HG03139 (cell line): ENCODE measurements at regions not wholly inside any gene's neighbourhood (a gene's known extent, or its start where the extent isn't known, plus 50 kb on each side); places are given as distances from the start of the nearest gene placed in this dataset.

Experiments
- ATAC-seq: cut with Tn5 transposase; IDR thresholded peaks from one replicate; pipeline ENCODE4 v1.9.1; 2021; ENCODE audit not compliant: unreplicated experiment

- no peak for ATAC-seq
Measured at GRCh38 chr7:68258609-68259008, 1262.0 kb downstream of the TYW1 start.

DNA sequence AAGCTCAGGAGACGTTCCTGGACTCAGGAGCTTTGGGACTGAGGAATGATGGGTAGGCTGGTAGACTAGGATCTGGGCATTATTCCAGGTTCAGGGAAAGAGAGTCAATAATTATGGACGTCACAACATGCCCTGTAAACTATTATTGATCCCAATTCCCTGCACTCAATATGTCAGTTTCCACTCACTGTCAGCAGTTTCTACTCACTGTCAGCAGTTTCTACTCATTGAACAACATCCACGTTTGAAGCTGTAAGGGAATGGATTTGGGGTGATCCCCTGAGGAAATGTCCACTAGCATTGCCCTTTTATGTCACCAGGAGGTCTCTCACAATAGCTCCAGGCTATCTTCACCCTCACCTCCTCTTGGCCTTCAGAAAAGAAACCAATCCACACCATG, 1268.6 kb downstream of the TYW1 start:
- no peak for ATAC-seq

DNA sequence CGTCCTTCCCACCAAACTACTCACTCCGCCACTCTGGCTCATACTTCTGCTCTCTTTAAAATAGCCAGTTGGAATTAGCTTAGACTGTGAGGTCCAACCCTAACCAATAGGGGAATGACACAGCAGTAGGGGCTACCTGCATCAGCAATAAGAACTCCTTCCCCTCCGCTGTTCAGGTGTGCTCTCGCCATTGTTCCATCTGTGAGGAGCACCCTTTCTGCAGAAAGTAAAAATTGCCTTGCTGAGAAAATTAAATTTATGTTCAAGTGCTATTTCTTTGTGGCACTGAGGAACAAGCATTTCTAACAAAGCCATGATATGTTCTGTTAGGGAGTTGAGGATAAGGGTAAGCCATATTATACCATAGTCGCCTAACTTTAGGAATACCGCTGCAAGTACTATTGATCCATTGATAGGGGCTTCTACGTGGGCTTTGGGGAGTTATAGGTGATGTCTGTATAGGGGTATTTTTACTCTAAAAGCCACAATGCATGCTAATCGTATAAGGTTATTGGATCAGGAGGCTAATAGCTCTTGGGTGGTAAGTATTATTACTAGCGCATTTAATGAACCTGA, 1269.5 kb downstream of the TYW1 start:
- no peak for ATAC-seq

DNA sequence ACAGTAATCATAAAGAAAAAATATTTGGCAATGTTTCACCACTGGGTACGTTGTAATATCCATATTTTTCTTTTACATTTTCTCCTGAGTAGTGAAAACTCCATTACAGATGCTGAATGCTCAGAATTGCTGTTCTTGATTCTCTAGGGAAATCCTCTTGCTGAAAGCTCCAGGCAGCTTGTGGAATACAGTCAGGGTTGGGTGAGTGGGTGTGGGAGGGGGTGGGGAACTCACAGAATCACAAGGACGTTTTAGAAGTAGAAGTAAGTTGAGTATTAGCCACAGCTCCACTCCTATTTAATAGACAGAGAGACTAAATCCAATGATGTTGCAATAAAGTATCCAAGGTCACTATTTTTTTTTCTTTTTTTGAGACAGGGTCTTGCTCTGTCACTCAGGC, 1270.9 kb downstream of the TYW1 start:
- ATAC-seq, result no peak

DNA sequence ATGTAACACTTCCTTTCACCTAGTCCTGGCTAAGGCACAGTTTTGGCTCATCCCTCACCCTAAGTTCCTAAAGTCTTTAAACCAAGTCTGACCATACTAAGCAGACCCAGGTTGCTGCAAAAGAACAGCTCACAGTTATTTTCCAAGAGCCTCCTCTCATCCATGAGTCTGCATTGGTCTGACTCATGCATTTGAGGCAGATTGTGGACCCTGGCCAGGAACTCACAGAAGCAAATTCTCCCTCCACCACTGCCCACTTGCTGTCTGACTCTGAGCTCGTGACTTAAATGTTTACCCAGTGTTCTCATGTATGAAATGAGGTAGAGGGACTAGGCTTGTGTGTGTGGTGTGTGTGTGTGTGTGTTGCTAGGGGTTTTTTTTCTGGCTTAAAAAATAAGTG, 1272.8 kb downstream of the TYW1 start:
- no peak for ATAC-seq

DNA sequence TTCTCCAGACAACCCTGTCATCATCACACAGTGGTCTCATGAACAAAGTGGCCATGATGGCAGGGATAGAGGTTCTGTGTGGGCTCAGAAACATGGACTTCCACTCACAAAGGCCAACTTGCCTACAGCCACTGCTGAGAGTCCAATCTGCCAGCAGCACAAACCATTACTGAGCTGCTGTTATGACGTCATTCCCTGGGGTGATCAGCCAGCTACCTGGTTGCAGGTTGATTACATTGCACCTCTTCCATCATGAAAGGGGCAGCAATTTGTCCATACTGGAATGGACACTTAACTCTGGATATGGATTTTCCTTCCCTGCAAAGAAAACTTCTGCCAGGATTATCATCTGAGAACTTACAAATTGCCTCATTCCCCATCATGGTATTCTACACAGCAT, 1275.9 kb downstream of the TYW1 start:
- no peak for ATAC-seq

GRCh38 chr7:68276725-68277124, 1280.1 kb downstream of the TYW1 start:
- ATAC-seq, result no peak

DNA sequence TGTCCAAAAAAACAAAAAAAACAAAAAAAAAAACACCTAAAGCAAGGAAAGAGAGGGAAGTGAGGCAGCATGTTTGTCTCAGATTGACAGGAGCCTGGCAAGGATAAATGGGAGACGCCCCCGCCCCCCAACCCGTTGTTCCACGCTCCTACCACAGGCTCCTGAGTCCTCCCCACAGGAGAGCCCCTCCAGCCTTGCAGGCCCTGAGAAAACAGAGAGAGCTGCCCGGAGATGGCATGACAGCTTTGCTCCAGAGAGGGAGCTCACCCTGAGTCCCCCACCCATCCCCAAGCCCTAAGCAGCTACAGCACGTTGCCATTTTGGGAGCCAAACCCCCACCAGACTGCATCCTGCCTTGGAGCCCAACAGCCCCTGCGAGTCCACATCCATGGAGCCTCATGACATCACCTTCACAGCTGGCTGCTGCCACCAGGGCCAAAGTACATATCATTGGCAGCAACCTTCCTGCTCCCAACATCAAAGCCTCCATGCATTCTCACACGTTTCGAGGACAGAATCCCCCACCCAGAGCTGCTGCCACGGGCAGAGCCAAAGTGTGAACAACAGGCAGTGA, 1283.3 kb downstream of the TYW1 start:
- no peak for ATAC-seq

DNA sequence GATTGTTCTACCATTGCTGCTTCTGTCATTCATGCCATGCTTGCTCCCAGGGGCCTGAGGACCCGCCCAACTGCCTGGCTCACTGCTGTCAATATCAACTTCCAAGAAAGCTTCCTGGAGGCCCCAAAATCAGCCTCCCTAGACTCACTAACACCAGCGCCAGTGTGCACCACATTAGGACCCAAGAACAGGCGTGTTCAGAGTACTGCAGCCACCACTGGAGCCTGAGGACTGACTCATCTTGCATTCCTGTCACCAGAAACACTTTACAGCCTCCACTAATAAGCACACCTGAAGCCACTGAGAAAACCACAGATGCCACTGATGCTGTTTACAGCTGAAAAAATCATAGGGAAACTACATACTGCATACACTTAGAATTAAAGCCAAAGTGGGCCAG, 1284.3 kb downstream of the TYW1 start:
- no peak for ATAC-seq

DNA sequence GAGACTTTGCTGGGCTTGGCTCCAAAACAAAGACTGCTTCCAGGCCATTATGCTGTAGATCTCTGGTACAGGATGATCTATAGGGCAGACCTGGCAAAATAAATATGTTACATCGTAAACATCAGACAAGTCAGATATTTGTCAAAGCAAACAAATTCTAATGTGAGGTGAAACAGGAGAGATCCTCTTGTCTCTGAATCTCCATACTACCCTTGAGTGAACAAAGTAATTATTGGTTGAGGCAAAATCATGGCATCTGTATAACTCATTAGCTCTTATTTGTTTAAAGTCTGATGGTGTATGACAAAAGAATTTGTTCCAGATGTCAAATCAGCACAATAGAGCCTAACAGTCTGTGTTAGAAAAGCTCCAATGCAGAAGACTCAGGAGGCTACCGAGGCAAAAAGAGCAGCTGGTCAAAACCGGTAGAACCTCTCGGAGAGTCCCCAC, 1291.5 kb downstream of the TYW1 start:
- no peak for ATAC-seq

GRCh38 chr7:68291710-68292109, 1295.1 kb downstream of the TYW1 start:
- ATAC-seq, result no peak

- ATAC-seq, result no peak
Measured at GRCh38 chr7:68295386-68295785, 1298.8 kb downstream of the TYW1 start.

GRCh38 chr7:68304536-68304935, 1293.7 kb upstream of the AUTS2 start:
- ATAC-seq, result no peak

DNA sequence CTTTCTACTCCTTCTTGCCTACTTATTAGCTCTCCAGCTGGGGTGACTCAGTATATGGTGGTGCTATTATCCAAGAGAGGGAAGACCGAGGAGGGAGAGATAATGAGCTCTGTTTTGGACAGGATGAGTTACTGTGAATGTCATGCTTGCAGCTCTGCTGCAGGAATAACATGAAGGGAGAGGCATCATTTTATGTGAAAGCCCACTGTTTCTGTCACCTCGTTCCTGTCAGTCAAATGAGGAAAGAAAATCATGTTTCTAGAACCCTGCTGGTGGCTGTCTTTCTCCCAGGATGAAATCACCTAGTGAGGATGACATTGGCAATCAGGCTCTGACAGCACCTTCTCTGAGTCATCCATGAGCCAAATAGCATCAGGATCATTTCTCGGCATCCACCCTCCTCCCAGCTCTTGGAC, 1291.6 kb upstream of the AUTS2 start:
- ATAC-seq, result no peak

DNA sequence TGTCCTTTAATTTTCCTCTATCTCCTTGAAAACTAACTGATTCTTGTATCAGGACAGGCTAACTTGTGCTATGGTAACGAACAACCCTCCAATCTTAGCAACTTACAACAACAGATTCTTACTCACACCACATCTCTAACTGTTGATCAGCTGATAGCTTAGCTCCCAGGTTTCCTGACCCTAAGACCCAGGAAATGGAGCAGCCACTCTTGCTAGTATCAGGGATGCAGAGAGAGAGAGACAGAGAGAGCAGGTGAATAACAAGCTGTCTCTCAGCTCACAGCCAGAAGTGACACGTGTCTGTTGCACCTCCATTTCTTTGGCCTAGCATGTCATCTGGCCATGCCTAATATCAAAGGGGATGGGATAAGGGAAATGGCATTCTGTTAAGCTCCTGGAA, 1289.0 kb upstream of the AUTS2 start:
- ATAC-seq, result no peak

- ATAC-seq, result no peak
Measured at GRCh38 chr7:68309806-68310205, 1288.5 kb upstream of the AUTS2 start.

DNA sequence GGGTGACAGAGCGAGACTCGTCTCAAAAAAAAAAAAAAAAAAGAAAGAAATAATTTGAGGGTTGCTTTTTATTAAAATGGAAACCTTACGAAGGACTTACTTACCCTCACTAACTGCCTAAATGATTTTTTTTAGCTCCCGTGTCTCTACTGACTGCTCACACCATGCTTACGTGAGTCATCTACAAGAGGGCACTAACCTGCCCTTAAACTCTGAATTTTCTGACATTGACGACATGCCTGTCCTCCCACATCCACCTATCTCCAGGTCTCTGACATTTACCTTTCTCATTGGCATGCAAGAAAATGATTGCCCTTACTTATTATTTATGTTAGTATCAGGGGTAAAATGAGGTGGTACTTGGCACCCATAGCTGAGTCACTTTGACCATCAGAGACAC, 1286.3 kb upstream of the AUTS2 start:
- ATAC-seq, result no peak

- no peak for ATAC-seq
Measured at GRCh38 chr7:68313806-68314205, 1284.5 kb upstream of the AUTS2 start.

GRCh38 chr7:68314208-68314607, 1284.1 kb upstream of the AUTS2 start:
- no peak for ATAC-seq

DNA sequence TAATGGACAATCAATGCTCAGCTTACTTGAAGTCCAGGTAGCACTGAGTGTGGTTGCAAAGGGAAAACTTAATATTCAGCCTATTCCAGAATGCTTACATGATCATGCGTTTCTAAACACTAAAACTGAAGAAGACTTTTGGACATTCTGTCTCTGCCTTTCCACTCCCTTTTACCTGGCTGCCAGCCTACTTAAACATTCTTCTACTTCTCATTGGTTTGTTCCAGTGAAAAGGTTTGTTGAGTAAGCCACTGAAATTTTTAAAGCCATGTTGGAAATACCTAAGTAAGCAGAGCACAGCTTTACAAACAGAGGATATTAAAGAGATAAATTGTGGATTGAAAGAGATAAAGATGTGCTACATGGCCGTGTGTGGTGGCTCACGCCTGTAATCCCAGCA, 1280.8 kb upstream of the AUTS2 start:
- no peak for ATAC-seq

- ATAC-seq, result no peak
Measured at GRCh38 chr7:68319061-68319460, 1279.2 kb upstream of the AUTS2 start.

DNA sequence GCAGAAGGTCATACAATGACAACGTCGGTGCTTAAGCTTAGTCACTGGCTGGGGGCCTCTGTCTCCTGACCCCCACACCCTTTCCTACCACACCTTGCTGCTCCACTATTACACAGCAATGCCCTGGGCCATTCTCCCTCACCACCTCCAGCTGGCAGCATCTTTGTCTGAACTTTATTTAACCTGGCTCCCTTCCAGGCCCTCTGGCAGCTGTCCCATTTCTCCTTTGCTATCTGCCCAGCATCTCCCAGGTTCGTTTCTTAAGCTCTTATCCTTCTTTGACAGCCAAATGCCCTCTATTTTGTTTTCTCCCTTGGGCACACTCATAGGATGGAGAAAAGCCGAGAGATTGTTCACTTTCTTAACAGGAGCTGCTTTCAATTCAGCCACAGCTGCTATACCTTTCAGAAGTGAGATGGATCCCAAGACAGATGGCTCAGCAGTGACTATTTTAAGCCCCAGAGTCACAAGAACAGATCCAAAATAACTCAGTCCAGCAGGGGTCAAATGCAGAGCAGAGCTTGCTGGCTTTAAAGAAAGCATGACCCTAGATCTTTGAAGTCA, 1277.1 kb upstream of the AUTS2 start:
- ATAC-seq, result no peak
